Fibroblast of the aortic adventitia (primary cell): ENCODE measurements at regions not wholly inside any gene's neighbourhood (a gene's known extent, or its start where the extent isn't known, plus 50 kb on each side); places are given as distances from the start of the nearest gene placed in this dataset.

Source experiments
- DNase-seq: peaks from one replicate; pipeline ENCODE4 v3.0.0-alpha.2; 2010; ENCODE audit warnings: low read depth
- H3K4me3 ChIP-seq: 2 replicates; pipeline ENCODE4 v1.5.1; 2011; ENCODE audit warnings: low read depth, mild to moderate bottlenecking, control low read depth, low read length, moderate library complexity
- TF ChIP-seq, protein P1 (sequence below): IDR thresholded peaks from 2 replicates; pipeline ENCODE4 v1.5.1; 2011; ENCODE audit warnings: mild to moderate bottlenecking, low read length, control low read depth, inconsistent platforms; ENCODE audit not compliant: insufficient read depth

DNA sequence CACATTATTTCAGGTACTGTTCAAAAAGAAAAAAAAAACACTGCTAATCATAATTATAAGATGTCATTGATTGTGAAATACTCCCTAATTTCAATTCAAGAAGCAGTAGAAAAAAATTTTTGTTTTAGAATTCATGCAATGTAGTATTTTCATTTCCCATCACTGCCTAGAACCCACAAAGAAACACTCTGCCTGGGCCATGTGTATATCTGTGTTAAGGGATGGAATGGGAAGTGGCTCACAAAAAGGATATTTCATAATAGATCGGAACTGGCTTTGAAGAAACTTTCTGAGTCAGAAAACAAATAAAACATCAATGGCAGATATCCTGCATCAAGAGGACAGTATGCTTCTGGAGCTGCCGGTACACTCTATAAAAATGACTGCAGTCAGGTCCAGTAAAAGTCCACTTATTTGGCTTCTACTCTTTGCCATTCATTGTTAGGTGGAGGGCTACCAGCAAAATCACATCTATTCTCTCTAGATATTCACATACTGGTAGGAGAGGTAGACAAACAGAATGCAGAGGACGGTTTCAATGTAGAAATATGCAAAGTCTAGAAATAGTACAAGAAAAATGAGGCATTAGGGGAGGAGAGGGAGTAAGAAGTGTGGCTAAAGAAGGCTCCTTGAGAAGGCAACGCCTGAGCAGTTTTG, 135.0 kb upstream of the TNFAIP3 start:
- DNase-seq: peak; percentile 76
- TF ChIP-seq, protein P1, sequence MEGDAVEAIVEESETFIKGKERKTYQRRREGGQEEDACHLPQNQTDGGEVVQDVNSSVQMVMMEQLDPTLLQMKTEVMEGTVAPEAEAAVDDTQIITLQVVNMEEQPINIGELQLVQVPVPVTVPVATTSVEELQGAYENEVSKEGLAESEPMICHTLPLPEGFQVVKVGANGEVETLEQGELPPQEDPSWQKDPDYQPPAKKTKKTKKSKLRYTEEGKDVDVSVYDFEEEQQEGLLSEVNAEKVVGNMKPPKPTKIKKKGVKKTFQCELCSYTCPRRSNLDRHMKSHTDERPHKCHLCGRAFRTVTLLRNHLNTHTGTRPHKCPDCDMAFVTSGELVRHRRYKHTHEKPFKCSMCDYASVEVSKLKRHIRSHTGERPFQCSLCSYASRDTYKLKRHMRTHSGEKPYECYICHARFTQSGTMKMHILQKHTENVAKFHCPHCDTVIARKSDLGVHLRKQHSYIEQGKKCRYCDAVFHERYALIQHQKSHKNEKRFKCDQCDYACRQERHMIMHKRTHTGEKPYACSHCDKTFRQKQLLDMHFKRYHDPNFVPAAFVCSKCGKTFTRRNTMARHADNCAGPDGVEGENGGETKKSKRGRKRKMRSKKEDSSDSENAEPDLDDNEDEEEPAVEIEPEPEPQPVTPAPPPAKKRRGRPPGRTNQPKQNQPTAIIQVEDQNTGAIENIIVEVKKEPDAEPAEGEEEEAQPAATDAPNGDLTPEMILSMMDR: no peak
- no peak overlapping the region for H3K4me3 ChIP-seq

DNA sequence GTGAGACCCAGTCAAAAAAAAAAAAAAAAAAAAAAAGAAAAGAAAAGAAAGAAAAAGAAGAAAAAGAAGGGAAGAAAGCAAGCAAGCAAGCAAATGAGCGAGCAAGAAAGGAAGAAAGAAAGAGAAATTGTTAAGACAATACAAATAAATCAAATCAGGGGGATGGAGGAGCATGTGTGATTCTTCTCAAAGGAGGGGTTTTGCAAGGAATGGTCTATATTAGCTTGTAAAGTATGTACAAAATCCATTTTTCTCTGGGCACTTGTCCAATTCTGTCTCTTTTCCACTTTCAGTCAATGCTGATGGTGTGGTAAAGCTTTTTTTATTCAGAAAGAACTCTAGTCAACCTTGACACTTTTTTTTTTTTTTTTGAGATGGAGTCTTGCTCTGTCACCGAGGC, 133.7 kb upstream of the TNFAIP3 start:
- DNase-seq: no peak
- TF ChIP-seq, protein P1: no peak
- H3K4me3 ChIP-seq: no peak overlapping the region

DNA sequence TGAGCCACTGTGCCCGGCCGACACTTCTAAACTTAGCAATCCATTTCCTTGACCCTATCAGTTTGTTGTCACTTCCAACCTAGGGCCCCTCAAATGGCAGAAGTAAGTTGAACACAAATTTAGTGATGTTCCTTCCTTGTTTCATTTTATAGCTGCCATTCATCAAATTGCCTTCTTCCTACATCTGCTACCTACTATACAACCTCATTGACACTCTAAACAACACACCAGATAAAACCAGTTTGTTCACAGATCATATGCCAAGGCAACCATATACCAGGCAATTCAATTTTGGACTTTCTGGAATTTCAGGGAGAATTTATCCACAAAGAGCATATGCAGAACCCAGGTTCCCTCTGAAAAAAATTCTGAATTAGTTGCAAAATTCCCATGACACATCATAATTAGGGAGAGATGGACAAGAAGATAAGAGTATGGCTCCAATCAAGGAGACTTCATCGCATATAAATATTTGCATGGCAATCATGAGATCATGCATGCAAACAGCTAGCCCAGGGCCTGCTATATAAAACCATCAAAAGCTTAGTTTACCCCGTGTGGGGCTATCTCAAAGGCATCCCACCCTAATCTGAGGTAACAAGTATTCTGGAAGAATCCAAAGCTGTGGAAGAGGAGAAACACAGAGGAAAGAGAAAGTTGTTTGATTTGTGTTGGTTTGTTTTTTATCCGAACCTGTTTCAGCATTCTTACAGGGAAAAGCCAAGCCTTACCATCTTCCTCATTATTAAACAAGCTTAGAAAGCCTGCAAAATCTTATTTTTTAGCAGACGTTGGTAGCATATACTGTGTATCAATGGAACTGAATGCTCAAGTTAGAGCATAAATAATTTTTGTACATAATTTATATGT, 132.8 kb upstream of the TNFAIP3 start:
- no peak for DNase-seq
- H3K4me3 ChIP-seq: no peak overlapping the region
- TF ChIP-seq, protein P1: no peak

DNA sequence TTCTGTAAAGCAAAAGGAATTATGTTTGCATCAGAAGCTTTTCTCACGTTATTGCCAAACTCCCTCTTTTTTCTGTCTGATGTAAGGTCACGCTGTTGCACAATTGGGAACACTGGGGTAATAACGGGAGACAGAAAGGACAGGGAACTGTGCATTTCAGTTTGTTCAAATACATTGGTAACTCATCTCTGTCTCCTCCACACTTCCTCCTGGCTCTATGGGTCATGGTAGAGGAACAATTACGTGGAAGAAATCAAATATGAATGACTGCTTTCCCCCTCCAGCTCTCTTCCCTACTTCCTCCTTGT, 132.2 kb upstream of the TNFAIP3 start:
- TF ChIP-seq, protein P1: no peak
- H3K4me3 ChIP-seq: no peak overlapping the region
- no peak for DNase-seq

DNA sequence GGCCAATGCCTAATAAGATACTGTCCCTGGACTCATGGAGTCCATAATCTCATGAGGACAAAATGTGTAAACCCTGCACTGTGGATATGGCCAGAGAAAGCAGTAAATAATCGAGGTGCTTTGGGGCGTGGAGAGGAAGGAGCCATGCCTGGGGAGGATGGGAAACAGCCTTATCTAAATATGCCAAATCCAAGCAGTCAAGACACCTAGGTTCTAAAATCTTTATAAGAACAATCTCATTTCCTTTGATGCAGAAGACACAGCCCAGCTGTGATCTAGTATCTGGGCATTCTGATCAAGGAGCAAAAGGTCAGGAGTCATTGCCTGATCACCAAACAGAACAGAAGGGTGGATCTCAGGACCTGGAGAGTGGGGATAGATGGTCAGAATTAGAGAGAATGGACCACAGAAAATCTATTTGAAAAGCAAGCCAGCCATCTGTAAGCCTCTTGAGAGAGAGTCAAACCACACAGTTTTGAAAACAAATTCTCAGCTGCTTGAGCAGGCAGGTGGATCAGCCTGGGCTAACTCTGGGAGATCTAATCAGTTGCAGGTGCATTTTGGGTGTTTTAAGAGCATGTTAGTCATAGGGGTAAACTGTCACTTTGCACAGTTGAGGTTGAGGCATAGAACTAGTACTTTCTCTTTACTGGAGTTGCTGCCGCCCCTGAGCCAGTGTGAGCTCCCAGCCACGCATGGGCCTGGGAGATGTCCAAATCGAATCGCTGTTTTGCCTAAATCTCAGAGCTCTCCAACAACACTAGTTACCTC, 130.8 kb upstream of the TNFAIP3 start:
- no peak overlapping the region for H3K4me3 ChIP-seq
- DNase-seq: no peak
- TF ChIP-seq, protein P1: no peak

DNA sequence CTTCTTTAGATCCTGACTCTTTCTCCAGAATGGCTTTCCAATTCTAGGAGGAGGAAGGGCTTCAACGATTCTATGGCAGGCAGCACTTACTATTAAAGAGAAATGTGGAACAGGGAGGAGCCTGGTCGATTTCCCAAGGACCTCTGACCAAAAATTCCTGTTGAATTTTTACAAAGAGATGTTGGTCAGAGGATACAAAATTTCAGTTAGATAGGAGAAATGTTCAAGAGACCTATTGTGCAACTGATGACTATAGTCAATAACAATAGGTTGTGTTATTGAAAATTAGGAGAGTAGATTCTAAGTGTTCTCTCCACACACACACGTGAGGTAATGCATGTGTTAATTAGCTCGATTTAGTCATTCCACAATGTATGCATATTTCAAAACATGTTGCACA, 130.1 kb upstream of the TNFAIP3 start:
- no peak overlapping the region for H3K4me3 ChIP-seq
- DNase-seq: peak; percentile 49
- TF ChIP-seq, protein P1: no peak
